Osteoblast (primary cell): ENCODE measurements at regions not wholly inside any gene's neighbourhood (a gene's known extent, or its start where the extent isn't known, plus 50 kb on each side); places are given as distances from the start of the nearest gene placed in this dataset.

Source experiments
- DNase-seq: peaks from one replicate; pipeline ENCODE4 v3.0.0; 2011; ENCODE audit warnings: low spot score, mixed read lengths; ENCODE audit not compliant: insufficient read length; ENCODE audit errors: missing footprints
- H2AFZ ChIP-seq: 2 replicates; pipeline ENCODE4 v1.6.0; 2011; ENCODE audit warnings: mild to moderate bottlenecking, low read length
- H3K27ac ChIP-seq: 2 replicates; pipeline ENCODE4 v1.5.1; 2011; ENCODE audit warnings: mild to moderate bottlenecking, low read depth, low read length, moderate library complexity
- H3K27me3 ChIP-seq: 2 replicates; pipeline ENCODE4 v1.6.0; 2012; ENCODE audit warnings: mild to moderate bottlenecking, control low read depth, inconsistent platforms, low read length, moderate library complexity; ENCODE audit not compliant: insufficient read depth
- H3K36me3 ChIP-seq: 2 replicates; pipeline ENCODE4 v1.5.1; 2011; ENCODE audit warnings: mild to moderate bottlenecking, low read length, control low read depth, moderate library complexity; ENCODE audit not compliant: insufficient read depth
- H3K4me1 ChIP-seq: 2 replicates; pipeline ENCODE4 v1.5.1; 2011; ENCODE audit warnings: mild to moderate bottlenecking, low read length, control low read depth, moderate library complexity; ENCODE audit not compliant: insufficient read depth
- H3K4me2 ChIP-seq: 2 replicates; pipeline ENCODE4 v1.6.0; 2011; ENCODE audit warnings: mild to moderate bottlenecking, low read length; ENCODE audit not compliant: insufficient read depth
- H3K4me3 ChIP-seq: fragments of 200-600 bp; sonication (generic); 3 replicates; pipeline ENCODE4 v1.5.1; 2012; ENCODE audit warnings: mild to moderate bottlenecking, low read length, inconsistent platforms; ENCODE audit not compliant: insufficient read depth
- H3K79me2 ChIP-seq: 2 replicates; pipeline ENCODE4 v1.6.0; 2012; ENCODE audit warnings: mild to moderate bottlenecking, low read length, control low read depth, inconsistent platforms; ENCODE audit not compliant: insufficient read depth
- H3K9me3 ChIP-seq: 2 replicates; pipeline ENCODE4 v1.5.1; 2011; ENCODE audit warnings: low read depth, low read length, control low read depth
- H4K20me1 ChIP-seq: 2 replicates; pipeline ENCODE4 v1.6.0; 2012; ENCODE audit warnings: mild to moderate bottlenecking, low read length, control low read depth; ENCODE audit not compliant: insufficient read depth
- TF ChIP-seq, protein P1 (sequence below): IDR thresholded peaks from 2 replicates; pipeline ENCODE4 v1.5.1; 2011; ENCODE audit warnings: mild to moderate bottlenecking, low read depth, low read length, moderate library complexity; ENCODE audit errors: extremely low read depth

DNA sequence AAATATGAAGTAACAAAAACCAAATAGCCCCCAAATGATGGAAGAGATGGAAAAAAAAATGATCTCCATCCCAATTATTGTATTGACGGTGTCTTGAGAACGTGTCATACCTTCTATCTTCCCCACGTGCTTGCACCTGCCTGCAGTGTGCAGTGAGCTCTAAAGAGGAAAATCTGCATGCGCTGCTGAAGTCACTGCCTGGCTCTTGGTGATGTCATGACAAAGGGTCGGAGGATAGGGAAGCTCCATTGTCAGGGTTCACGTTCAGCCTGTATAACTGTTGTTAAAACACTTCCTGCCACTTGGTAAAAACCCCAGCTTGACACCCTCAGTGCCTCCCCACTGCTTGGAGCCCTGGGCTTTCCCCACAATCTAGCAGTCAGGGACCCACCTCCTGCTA, 549.2 kb upstream of the MKI67 start:
- DNase-seq = no peak
- no peak overlapping the region for H3K4me3 ChIP-seq
- TF ChIP-seq, protein P1, sequence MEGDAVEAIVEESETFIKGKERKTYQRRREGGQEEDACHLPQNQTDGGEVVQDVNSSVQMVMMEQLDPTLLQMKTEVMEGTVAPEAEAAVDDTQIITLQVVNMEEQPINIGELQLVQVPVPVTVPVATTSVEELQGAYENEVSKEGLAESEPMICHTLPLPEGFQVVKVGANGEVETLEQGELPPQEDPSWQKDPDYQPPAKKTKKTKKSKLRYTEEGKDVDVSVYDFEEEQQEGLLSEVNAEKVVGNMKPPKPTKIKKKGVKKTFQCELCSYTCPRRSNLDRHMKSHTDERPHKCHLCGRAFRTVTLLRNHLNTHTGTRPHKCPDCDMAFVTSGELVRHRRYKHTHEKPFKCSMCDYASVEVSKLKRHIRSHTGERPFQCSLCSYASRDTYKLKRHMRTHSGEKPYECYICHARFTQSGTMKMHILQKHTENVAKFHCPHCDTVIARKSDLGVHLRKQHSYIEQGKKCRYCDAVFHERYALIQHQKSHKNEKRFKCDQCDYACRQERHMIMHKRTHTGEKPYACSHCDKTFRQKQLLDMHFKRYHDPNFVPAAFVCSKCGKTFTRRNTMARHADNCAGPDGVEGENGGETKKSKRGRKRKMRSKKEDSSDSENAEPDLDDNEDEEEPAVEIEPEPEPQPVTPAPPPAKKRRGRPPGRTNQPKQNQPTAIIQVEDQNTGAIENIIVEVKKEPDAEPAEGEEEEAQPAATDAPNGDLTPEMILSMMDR = no peak
- no peak overlapping the region for H3K4me2 ChIP-seq
- H3K79me2 ChIP-seq = no peaks in the 10 kb centered on the region
- no peaks in the 10 kb centered on the region for H3K9me3 ChIP-seq
- H3K36me3 ChIP-seq = no peaks in the 10 kb centered on the region
- no peaks in the 10 kb centered on the region for H3K27me3 ChIP-seq
- H3K4me1 ChIP-seq = no peaks in the 10 kb centered on the region
- no peak overlapping the region for H3K27ac ChIP-seq
- H2AFZ ChIP-seq = no peak overlapping the region
- H4K20me1 ChIP-seq = no peaks in the 10 kb centered on the region

DNA sequence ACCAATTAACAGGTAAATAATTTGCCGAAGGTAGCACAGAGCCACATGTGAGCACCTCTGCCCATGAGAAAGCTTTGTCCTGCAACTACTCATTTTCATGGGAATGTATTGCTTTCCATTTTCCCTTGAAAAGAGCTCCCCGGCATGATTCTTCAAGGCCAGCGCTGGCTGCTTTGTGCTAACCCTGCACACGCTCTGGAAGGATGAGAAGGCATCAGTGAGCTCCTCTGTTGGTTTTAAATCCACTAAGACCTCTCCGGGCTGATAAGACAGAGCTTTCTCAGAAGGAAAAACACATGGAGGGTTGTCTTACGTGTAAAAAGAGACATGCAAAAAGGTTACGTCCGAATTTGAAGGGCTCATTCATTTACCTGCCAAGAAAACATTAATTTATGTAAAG, 553.9 kb upstream of the MKI67 start:
- TF ChIP-seq, protein P1 = no peak
- no peaks in the 10 kb centered on the region for H3K9me3 ChIP-seq

DNA sequence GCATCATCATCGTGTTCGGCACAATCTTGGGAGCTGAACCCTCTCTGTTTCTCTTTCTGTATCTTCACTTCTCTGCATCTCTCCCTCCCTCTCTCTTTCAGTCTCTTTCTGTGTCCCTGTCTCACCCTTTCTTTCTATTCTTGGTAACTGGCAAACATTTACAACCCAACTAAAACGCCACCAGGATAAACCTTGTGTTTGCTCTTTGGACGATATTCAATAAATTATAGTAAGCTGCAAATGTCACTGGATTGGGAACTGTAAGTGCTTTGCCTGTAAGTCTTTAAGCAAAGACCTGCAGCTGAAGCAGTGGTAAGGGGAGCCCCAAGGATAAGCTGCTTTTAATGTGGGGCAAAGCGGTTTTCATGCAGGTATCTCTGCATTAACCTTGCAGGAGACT, 558.0 kb upstream of the MKI67 start:
- Histone ChIP-seq H3K4me2 (no peak overlapping the region), H3K79me2 (no peaks in the 10 kb centered on the region), H3K27ac (no peak overlapping the region), H3K36me3 (no peaks in the 10 kb centered on the region), H4K20me1 (no peaks in the 10 kb centered on the region), H3K4me1 (no peaks in the 10 kb centered on the region), H3K9me3 (no peaks in the 10 kb centered on the region), H3K27me3 (no peaks in the 10 kb centered on the region), H3K4me3 (no peak overlapping the region), H2AFZ (no peak overlapping the region)
- TF ChIP-seq, protein P1 = no peak
- no peak for DNase-seq

More for the DNA sequence above, 553.9 kb upstream of the MKI67 start:
- Histone ChIP-seq H3K79me2 (no peaks in the 10 kb centered on the region), H3K4me2 (no peak overlapping the region), H3K27ac (no peak overlapping the region), H3K4me1 (no peaks in the 10 kb centered on the region), H4K20me1 (no peaks in the 10 kb centered on the region), H2AFZ (no peak overlapping the region), H3K36me3 (no peaks in the 10 kb centered on the region), H3K4me3 (no peak overlapping the region), H3K27me3 (no peaks in the 10 kb centered on the region)
- DNase-seq = no peak

DNA sequence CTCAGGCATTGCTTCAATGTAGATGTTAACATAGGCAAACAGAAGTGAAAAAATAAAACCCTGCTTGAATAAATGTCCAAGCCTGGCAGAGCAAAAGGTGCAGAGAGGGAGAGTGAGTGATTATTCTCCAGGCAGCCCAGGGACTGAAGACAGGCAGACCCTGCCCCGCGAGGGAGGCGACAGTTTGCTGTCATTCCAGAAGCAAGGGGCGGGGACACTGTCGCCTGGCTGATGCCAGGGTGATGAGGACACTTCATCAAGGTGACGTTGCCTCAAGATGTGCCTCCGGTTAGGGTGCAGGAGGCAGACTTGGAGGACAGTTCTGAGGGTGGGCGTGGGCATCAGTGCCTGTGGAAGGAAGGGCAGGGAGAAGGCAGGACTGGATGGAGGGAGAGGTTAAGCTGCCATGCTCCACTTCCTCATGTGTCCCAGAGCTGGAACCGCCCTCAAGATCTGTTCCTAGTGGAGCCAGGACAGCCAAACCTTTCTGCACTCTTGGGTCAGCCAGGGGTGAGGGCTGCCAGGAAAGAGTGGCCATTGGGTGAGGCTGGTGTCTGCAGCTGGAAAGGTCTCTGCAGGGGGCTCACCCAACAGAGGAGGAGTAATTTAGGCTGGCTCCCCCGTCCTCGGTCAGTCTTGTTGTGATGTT, 560.5 kb upstream of the MKI67 start:
- no peaks in the 10 kb centered on the region for H3K9me3 ChIP-seq
- TF ChIP-seq, protein P1 = no peak
- no peaks in the 10 kb centered on the region for H3K36me3 ChIP-seq
- no peaks in the 10 kb centered on the region for H3K4me1 ChIP-seq
- H3K27ac ChIP-seq = no peak overlapping the region
- H4K20me1 ChIP-seq = no peaks in the 10 kb centered on the region
- no peak overlapping the region for H3K4me3 ChIP-seq
- H2AFZ ChIP-seq = no peak overlapping the region
- no peak for DNase-seq
- H3K27me3 ChIP-seq = no peaks in the 10 kb centered on the region
- H3K4me2 ChIP-seq = no peak overlapping the region
- no peaks in the 10 kb centered on the region for H3K79me2 ChIP-seq
